IPS DF 6.9 (cell line): ENCODE measurements at regions not wholly inside any gene's neighbourhood (a gene's known extent, or its start where the extent isn't known, plus 50 kb on each side); places are given as distances from the start of the nearest gene placed in this dataset.

Experiments used
- DNase-seq: peaks from one replicate; pipeline ENCODE4 v3.0.0-alpha.2; 2013; ENCODE audit warnings: low read depth, low spot score
- H3K27ac ChIP-seq: one replicate; pipeline ENCODE4 v1.5.1; 2013; ENCODE audit warnings: low read length, control low read depth
- H3K27me3 ChIP-seq: 2 replicates; pipeline ENCODE4 v1.6.1; 2013; ENCODE audit warnings: mild to moderate bottlenecking, low read length; ENCODE audit not compliant: control insufficient read depth, insufficient read depth
- H3K36me3 ChIP-seq: 2 replicates; pipeline ENCODE4 v1.6.1; 2013; ENCODE audit warnings: low read length; ENCODE audit not compliant: control insufficient read depth, insufficient read depth
- H3K4me1 ChIP-seq: 2 replicates; pipeline ENCODE4 v1.6.1; 2013; ENCODE audit warnings: low read length; ENCODE audit not compliant: control insufficient read depth, insufficient read depth
- H3K4me3 ChIP-seq: 2 replicates; pipeline ENCODE4 v1.5.1; 2013; ENCODE audit warnings: mild to moderate bottlenecking, low read length
- H3K9me3 ChIP-seq: 2 replicates; pipeline ENCODE4 v1.6.1; 2013; ENCODE audit warnings: low read length, inconsistent platforms; ENCODE audit not compliant: control insufficient read depth, insufficient read depth
- WGBS: extraction: QIAGEN DNeasy Blood & Tissue Kit; methylation state at CpG from one replicate; pipeline ENCODE4 v1.1.7; 2013; ENCODE audit warnings: mixed read lengths, missing lambda C conversion rate; ENCODE audit not compliant: insufficient read length, insufficient coverage; 5-methylcytosine and 5-hydroxymethylcytosine counted together

DNA sequence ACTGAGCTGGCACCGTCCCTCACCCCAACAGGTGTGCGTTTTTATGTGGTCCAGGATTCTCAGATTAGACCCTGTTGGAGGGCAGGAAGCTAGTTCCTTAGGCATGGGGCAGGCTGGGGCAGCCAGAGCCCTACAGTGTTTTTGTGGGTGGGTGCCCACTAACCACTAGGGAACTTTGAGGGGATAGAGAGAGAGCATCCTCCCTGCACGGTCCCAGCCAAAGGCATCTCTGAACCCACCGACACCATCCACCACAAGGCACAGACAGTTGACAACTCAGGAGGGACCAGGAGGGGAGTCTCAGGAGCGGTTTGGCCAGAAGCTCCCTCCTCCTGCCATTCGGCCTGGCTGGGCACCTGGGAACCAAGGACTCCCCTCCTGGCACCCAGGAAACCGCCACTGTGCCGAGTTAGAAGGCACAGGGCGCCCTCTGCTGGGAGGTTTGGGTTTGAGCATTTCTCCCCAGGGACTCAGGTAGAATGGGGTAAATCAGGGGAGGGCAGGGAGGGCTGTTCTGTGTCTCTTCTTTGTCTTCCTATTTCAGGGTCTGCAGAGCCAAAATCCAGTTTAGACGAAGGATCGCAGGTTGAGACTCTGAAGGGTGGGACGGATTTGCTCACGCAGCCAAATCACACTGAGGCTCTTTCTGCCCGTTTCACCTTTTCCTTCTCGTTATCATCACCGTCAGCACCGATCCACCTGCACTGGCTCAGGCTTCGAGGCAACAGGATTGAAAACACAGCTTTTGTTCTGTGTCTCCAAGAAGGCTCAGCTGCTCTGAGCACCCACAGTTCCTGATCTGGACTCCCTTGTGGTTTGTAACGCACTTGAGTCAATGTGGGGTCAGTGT, 84.8 kb upstream of the COL13A1 start:
- no CpG with 5 or more reads among the region's 19 CpGs for WGBS

DNA sequence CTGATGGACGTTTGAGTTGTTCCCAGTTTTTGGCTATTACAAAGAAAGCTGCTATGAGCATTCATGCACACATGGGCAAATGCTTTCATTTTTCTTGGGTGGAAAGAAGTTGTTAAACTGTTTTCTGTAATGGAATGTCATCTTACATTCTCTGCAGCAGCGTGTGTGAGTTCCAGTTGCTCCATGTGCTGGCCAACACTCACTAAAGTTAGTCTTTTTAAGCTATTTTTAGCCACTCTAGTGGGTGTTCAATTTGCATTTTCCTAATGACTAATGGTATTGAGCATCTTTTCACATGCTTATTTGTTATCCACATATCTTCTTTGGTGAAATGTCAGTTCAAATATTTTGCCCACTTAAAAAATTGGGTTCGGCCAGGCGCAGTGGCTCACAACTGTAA, 82.8 kb upstream of the COL13A1 start:
- Histone ChIP-seq H3K27ac (no peak overlapping the region), H3K36me3 (no peaks in the 10 kb centered on the region), H3K4me3 (no peak overlapping the region), H3K9me3 (no peaks in the 10 kb centered on the region), H3K27me3 (no peaks in the 10 kb centered on the region), H3K4me1 (0 out of 2 replicates have a peak, but pooled peaks cover 3% of the 10 kb centered on the region)
- DNase-seq = no peak
- no CpG with 5 or more reads among the region's 4 CpGs for WGBS

More for the DNA sequence above, 84.8 kb upstream of the COL13A1 start:
- H3K4me1 ChIP-seq = 0 out of 2 replicates have a peak, but pooled peaks cover 2% of the 10 kb centered on the region
- no peaks in the 10 kb centered on the region for H3K9me3 ChIP-seq
- no peak overlapping the region for H3K27ac ChIP-seq
- no peak for DNase-seq
- H3K36me3 ChIP-seq = no peaks in the 10 kb centered on the region
- no peak overlapping the region for H3K4me3 ChIP-seq
- H3K27me3 ChIP-seq = no peaks in the 10 kb centered on the region

DNA sequence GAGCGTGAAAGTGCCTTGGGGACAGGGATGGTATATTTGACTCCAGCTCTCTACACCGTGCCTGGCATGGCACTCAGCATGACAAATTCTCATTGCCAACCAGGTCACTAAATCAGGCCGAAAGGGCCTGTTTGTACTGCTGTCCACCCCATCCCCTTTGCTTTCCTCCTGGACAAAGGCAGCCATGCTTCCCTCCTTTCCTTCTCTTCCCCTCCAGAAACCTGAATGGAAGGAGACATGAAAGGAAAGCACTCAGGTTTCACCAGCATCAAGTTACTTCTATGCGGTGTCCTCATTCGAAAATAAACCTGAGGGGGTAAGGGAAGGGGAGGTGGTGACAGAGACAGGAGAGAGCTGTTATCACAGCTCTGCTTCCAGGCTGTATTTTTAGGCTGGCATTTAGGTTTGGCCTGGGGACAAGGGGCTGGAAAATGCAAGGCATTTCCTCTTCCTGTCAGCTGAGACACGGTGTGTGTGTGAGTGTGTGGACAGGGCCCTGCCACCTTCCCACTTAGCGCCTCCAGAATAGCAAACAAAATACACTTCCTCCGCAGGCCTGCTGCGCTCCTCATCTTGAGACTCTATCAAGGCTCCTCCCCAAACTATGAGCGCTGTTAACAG, 79.9 kb upstream of the COL13A1 start:
- Histone ChIP-seq H3K4me3 (no peak overlapping the region), H3K27ac (no peak overlapping the region), H3K4me1 (0 out of 2 replicates have a peak, but pooled peaks cover 3% of the 10 kb centered on the region), H3K36me3 (no peaks in the 10 kb centered on the region), H3K9me3 (no peaks in the 10 kb centered on the region), H3K27me3 (no peaks in the 10 kb centered on the region)
- DNase-seq = no peak
- WGBS = no CpG with 5 or more reads among the region's 10 CpGs

DNA sequence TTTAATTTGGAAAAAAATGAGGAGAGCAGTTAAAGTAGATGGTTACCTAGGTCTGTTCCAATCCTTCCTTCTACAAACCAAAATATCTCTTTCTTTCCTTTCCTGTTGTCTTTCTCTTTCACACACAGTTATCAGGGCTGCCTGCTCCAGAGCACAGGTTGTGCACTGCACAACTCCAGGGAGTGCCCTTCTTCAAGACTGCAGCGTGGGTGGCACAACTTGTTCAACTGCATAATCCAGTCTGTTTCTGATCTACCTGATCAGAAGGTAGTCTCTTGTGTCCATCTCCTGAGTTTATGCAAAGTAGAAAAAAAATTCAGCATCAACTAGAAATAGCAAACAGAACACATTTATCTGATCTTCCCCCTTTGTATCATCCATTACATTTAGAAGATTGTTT, 78.1 kb upstream of the COL13A1 start:
- H3K9me3 ChIP-seq = no peaks in the 10 kb centered on the region
- no peaks in the 10 kb centered on the region for H3K36me3 ChIP-seq
- H3K27ac ChIP-seq = no peak overlapping the region
- no peaks in the 10 kb centered on the region for H3K27me3 ChIP-seq
- WGBS = no CpG with 5 or more reads among the region's 1 CpG
- 0 out of 2 replicates have a peak, but pooled peaks cover 3% of the 10 kb centered on the region for H3K4me1 ChIP-seq
- no peak overlapping the region for H3K4me3 ChIP-seq
- no peak for DNase-seq

DNA sequence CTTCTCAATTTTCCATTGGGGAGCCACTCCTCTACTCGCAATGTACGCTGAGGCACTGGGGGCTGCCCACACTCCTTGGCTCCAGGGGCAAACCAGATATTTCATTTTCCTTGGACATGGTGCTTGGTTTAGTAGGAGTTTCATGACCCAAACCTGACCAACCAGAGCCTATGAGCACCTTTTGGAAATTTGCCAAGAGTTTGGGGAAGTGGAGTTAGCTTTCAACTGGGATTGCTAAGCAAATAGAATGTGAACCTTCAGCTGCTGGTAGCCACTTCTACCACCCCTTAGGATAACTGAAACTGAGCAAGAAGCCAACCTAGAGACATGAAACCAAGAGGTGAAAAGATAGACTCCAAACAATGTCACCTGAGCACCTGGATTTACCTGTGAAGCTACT, 74.9 kb upstream of the COL13A1 start:
- Histone ChIP-seq H3K9me3 (no peaks in the 10 kb centered on the region), H3K4me3 (no peak overlapping the region), H3K27ac (no peak overlapping the region), H3K36me3 (no peaks in the 10 kb centered on the region), H3K27me3 (no peaks in the 10 kb centered on the region), H3K4me1 (0 out of 2 replicates have a peak, but pooled peaks cover 1% of the 10 kb centered on the region)
- DNase-seq = no peak
- no CpG with 5 or more reads among the region's 2 CpGs for WGBS

DNA sequence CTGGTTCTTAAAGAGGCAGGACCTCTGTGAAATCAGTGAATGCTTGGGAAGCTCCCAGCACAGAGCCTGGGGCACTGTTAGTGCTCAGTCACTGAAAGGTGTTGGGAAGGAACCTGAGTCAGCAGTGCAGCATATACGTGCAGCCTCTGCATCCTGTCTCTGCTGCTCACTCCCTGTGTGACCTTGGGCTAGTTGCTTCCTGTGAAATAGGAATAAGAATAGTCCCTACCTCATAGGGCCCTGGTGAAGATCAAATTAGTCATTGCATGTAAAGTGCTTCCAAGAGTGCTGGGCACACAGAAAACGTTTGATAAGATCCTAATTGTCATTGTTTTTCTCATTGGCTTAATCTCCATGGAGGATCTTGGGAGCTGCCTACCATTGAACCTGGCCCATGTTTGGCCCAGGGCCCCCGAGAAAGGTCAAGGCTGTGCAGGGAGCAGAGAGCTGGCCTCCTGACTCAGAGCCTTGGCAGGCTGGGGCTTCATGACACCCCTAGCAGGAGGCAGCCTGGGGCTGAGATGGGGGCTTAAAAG, 73.3 kb upstream of the COL13A1 start:
- Histone ChIP-seq H3K27ac (no peak overlapping the region), H3K27me3 (no peaks in the 10 kb centered on the region), H3K36me3 (no peaks in the 10 kb centered on the region), H3K4me1 (no peaks in the 10 kb centered on the region), H3K9me3 (no peaks in the 10 kb centered on the region), H3K4me3 (no peak overlapping the region)
- no CpG with 5 or more reads among the region's 3 CpGs for WGBS
- DNase-seq = no peak

DNA sequence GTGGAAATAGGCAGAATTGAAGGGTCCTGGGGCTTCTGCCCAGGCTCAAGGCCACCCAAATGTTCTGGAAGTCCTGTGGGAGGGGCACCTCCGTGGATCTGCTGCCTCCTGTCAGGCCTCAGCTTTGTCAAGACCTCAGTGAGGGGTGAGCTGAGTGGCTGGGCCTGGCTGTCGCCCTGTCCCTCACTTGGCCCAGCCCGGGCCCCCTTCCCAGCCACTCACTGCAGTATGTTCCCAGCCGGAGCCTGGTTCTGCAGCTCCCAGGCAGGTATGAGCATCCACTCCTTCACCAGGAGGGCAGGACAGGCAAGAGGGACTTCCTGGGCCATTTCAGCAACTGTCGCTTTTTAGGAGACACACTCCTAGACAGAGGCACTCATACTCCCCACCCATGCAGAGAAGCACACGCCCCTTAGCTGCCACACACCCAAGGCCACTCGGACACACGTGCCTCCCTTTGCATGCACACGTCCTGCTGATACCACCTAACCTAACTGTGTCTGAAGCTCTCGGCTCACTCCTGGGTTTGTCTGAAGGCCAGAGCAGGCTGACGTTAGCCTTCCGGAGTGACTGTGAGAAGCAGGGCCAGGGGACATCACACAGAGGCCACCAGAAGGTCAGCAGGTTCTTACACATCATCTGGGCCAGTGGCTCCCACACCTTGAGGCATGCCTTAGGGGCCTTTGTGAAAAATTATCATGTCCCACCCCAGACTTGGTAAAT, 72.2 kb upstream of the COL13A1 start:
- Histone ChIP-seq H3K27me3 (no peaks in the 10 kb centered on the region), H3K4me3 (no peak overlapping the region), H3K4me1 (no peaks in the 10 kb centered on the region; the same call in 1 of the 2 replicates), H3K36me3 (no peaks in the 10 kb centered on the region), H3K9me3 (no peaks in the 10 kb centered on the region), H3K27ac (no peak overlapping the region)
- DNase-seq = no peak
- no CpG with 5 or more reads among the region's 12 CpGs for WGBS

DNA sequence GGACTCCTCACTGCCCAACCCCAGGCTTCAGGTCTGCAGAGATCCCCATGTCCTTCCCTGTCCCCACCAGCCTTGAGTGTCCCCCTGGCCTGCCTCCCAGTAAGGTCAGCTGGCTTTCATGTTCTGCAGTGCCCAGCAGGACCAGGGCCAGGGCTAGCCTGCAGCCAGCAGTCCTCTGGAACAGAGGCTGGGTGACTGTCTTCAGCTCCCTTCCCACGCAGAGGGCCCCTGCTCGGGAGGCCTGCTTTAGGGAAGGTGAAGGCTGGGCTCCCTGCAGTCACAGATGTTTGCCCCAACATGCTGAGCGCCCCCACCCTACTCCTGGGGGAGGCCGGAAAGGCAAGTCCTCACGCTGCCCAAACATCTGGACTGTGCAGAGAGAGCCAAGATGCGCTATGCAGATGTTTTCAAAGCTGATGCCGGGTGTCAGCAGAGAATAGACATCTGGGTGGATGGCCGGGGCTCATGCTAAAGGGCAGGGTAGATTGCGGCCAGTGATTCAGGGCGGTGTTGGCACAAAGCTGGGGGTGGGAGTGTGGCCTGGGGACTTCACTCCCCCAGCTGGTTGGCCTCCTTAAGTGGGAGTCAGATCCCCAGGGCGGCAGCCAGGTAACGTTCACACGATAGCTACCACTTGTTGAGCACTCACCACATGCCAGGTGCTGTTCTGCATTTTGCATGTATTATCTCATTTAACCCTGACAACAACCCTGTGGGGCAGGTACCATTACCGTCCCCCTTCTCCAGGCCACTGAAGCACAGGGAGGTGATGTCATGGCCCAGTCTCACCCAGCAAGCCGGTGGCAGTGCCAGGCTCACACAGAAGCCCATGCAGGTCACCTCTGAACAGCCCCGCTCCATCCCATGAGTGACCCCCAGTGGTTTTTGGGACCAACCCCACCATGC, 71.2 kb upstream of the COL13A1 start:
- H3K27me3 ChIP-seq = no peaks in the 10 kb centered on the region
- H3K36me3 ChIP-seq = no peaks in the 10 kb centered on the region
- no peak overlapping the region for H3K4me3 ChIP-seq
- no CpG with 5 or more reads among the region's 16 CpGs for WGBS
- no peak overlapping the region for H3K27ac ChIP-seq
- no peaks in the 10 kb centered on the region for H3K9me3 ChIP-seq
- H3K4me1 ChIP-seq = no peaks in the 10 kb centered on the region; the same call in 1 of the 2 replicates
- no peak for DNase-seq

DNA sequence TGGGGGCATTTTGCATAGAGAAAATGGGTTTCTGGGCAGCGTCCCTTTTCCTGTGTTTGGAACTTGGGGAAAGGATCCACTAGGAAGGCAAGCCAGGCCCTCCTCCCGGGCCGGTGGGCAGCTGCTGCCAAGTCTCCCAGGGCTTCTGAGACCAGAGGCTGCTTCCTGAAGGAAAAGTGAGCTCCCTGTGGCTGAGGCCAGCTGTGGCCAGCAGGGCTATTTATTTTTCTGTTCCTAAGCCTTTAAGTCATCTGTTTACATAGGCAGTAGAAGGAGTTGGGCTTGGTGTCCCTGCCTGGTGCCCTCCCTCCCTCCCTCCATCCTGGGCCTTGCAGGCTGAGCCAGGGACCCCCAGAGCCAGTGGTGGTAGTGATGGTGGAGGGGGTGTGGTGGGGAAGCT, 70.5 kb upstream of the COL13A1 start:
- no peak for DNase-seq
- Histone ChIP-seq H3K4me3 (no peak overlapping the region), H3K9me3 (no peaks in the 10 kb centered on the region), H3K27ac (no peak overlapping the region), H3K4me1 (no peaks in the 10 kb centered on the region; the same call in 1 of the 2 replicates), H3K36me3 (no peaks in the 10 kb centered on the region), H3K27me3 (no peaks in the 10 kb centered on the region)
- WGBS = no CpG with 5 or more reads among the region's 3 CpGs
